Testis (tissue), 2 donors: ENCODE measurements at regions not wholly inside any gene's neighbourhood (a gene's known extent, or its start where the extent isn't known, plus 50 kb on each side); places are given as distances from the start of the nearest gene placed in this dataset.
"Not testable (repeated sequence)": the region's sequence is repeated elsewhere in the genome, so short reads cannot be mapped to it uniquely, and the experiment has no call there.

Source experiments
- DNase-seq: peaks from one replicate; pipeline ENCODE4 v3.0.0-alpha.2; 2019
- H3K27ac ChIP-seq, 2 donors: fragments of 200-600 bp; sonication (generic); one replicate each; pipeline ENCODE4 v1.5.1; 2019
- H3K27me3 ChIP-seq: fragments of 200-600 bp; sonication (generic); one replicate; pipeline ENCODE4 v1.5.1; 2019
- H3K36me3 ChIP-seq: fragments of 200-600 bp; sonication (generic); one replicate; pipeline ENCODE4 v1.5.1; 2017; ENCODE audit warnings: low read depth; ENCODE audit errors: missing control alignments
- H3K4me1 ChIP-seq: fragments of 200-600 bp; sonication (generic); one replicate; pipeline ENCODE4 v1.5.1; 2019
- H3K4me3 ChIP-seq, 2 donors: fragments of 200-600 bp; sonication (generic); one replicate each; pipeline ENCODE4 v1.5.1; 2017 to 2019
- H3K9me3 ChIP-seq: fragments of 200-600 bp; sonication (generic); one replicate; pipeline ENCODE4 v1.5.1; 2017
- POLR2A ChIP-seq: fragments of 450-650 bp; IDR thresholded peaks from one replicate; pipeline ENCODE4 v1.6.1; 2017; ENCODE audit warnings: antibody characterized with exemption, mild to moderate bottlenecking, moderate library complexity
- WGBS, 2 donors: methylation state at CpG; one replicate each; pipeline ENCODE4 v1.1.5; 2018; 5-methylcytosine and 5-hydroxymethylcytosine counted together
- intact Hi-C: fragments of 100-400 bp; cut with DNase I; formaldehyde crosslinking; loops from one replicate; pipeline ENCODE4 v1.15.1; 2023; ENCODE audit warnings: low total_unique reads
- TF ChIP-seq, protein P1 (sequence below), 3 experiments: fragments of 450-650 bp in 2 of 3; fragments of 200-600 bp in 1 of 3; sonication (generic) in 1 of 3; IDR thresholded peaks; one replicate each; pipeline ENCODE4 v1.5.1; 2016 to 2019; ENCODE audit warnings: antibody characterized with exemption in 3 of 3, mild to moderate bottlenecking in 2 of 3, moderate library complexity in 1 of 3

GRCh38 chr4:106530024-106530361 is 161.4 kb upstream of the GIMD1 start:
- Histone ChIP-seq H3K4me3 (no peak overlapping the region), H3K36me3 (no peaks in the 10 kb centered on the region), H3K27ac (no peak overlapping the region), H3K27me3 (no peaks in the 10 kb centered on the region), H3K4me1 (peaks cover 2% of the 10 kb centered on the region), H3K9me3 (no peaks in the 10 kb centered on the region)
- no peak for DNase-seq
- intact Hi-C loops, result no loop called here
- TF ChIP-seq, protein P1, sequence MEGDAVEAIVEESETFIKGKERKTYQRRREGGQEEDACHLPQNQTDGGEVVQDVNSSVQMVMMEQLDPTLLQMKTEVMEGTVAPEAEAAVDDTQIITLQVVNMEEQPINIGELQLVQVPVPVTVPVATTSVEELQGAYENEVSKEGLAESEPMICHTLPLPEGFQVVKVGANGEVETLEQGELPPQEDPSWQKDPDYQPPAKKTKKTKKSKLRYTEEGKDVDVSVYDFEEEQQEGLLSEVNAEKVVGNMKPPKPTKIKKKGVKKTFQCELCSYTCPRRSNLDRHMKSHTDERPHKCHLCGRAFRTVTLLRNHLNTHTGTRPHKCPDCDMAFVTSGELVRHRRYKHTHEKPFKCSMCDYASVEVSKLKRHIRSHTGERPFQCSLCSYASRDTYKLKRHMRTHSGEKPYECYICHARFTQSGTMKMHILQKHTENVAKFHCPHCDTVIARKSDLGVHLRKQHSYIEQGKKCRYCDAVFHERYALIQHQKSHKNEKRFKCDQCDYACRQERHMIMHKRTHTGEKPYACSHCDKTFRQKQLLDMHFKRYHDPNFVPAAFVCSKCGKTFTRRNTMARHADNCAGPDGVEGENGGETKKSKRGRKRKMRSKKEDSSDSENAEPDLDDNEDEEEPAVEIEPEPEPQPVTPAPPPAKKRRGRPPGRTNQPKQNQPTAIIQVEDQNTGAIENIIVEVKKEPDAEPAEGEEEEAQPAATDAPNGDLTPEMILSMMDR (IDR thresholded peaks at IDR 0.05), result no peak
- TF ChIP-seq POLR2A, result no peak
- 93 to 100% methylated on average over 1 of the region's 1 CpG for WGBS, 2 donors

GRCh38 chr4:106529348-106530023 is 160.9 kb upstream of the GIMD1 start:
- Histone ChIP-seq H3K4me3 (no peak overlapping the region), H3K4me1 (peaks cover 2% of the 10 kb centered on the region), H3K27me3 (no peaks in the 10 kb centered on the region), H3K9me3 (no peaks in the 10 kb centered on the region), H3K27ac (no peak overlapping the region), H3K36me3 (no peaks in the 10 kb centered on the region)
- WGBS, 2 donors, result 79 to 92% methylated on average over 2 of the region's 2 CpGs
- TF ChIP-seq POLR2A, result no peak
- intact Hi-C loops, result no loop called here
- no peak for DNase-seq

GRCh38 chr4:106527316-106527715 is 158.7 kb upstream of the GIMD1 start:
- TF ChIP-seq, protein P1 (IDR thresholded peaks at IDR 0.05), result no peak
- no peak for TF ChIP-seq POLR2A
- Histone ChIP-seq H3K27me3 (no peaks in the 10 kb centered on the region), H3K27ac (no peak overlapping the region), H3K36me3 (no peaks in the 10 kb centered on the region), H3K4me3 (no peak overlapping the region), H3K9me3 (no peaks in the 10 kb centered on the region), H3K4me1 (no peaks in the 10 kb centered on the region)
- intact Hi-C loops, result no loop called here
- 93% methylated on average over 2 of the region's 2 CpGs for WGBS, 2 donors
- DNase-seq, result no peak

DNA sequence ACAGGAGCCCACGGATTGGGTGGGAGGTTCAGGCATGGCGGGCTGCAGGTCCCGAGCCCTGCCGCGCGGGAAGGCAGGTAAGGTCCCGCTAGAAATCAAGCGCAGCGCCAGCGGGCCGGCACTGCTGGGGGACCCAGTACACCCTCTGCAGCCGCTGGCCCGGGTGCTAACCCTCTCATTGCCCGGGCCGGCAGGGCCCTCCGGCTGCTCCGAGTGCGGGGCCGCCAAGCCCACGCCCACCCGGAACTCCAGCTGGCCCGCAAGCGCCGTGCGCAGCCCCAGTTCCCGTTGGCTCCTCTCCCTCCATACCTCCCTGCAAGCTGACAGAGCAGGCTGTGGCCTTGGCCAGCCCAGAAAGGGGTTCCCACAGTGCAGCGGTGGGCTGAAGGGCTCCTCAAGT is 156.8 kb upstream of the GIMD1 start:
- intact Hi-C loops, H3K4me1 ChIP-seq, H3K27ac ChIP-seq, H3K27me3 ChIP-seq, H3K9me3 ChIP-seq, H3K36me3 ChIP-seq: not testable (repeated sequence)
- peak; percentile 23 for DNase-seq
- WGBS, 2 donors, result 56 to 80% methylated on average over 1 to 27 of the region's 27 CpGs
- peak overlapping the region; percentile 37 to 57 for H3K4me3 ChIP-seq

DNA sequence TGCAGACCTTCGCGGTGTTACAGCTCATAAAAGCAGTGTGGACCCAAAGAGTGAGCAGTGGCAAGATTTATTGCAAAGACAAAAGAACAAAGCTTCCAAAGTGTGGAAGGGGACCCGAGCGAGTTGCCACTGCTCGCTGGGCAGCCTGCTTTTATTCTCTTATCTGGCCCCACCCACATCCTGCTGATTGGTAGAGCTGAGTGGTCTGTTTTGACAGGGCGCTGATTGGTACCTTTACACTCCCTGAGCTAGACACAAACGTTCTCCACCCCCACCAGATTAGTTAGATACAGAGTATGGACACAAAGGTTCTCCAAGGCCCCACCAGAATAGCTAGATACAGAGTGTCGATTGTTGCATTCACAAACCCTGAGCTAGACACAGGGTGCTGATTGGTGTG is 156.2 kb upstream of the GIMD1 start:
- H3K9me3 ChIP-seq, H3K36me3 ChIP-seq, intact Hi-C loops, H3K27me3 ChIP-seq, H3K4me1 ChIP-seq, H3K27ac ChIP-seq: not testable (repeated sequence)
- peak overlapping the region; percentile 37 to 57 for H3K4me3 ChIP-seq
- peak; percentile 32 for DNase-seq
- WGBS, 2 donors, result 58 to 59% methylated on average over 6 to 8 of the region's 8 CpGs

DNA sequence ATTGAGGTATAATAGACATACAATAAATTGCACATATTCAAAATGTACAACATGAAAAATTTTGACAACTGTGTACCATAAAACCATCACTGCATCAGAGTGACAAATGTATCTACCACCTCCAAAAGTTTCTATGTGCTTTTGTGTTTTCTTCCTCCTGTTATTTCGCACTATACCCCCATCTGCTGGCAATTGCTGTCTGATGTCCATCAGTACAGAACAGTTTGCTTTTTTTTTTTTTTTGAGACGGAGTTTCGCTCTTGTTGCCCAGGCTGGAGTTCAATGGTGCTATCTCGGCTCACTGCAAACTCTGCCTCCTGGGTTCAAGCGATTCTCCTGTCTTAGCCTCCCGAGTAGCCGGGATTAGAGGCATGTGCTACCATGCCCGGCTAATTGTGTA is 154.3 kb upstream of the GIMD1 start:
- DNase-seq, result no peak

More for the DNA sequence above, 154.3 kb upstream of the GIMD1 start:
- H3K9me3 ChIP-seq, result no peaks in the 10 kb centered on the region
- H3K4me3 ChIP-seq, result no peak overlapping the region
- H3K27ac ChIP-seq, result no peak overlapping the region
- no peaks in the 10 kb centered on the region for H3K4me1 ChIP-seq
- H3K36me3 ChIP-seq, result no peaks in the 10 kb centered on the region
- TF ChIP-seq, protein P1 (IDR thresholded peaks at IDR 0.05), result no peak
- H3K27me3 ChIP-seq, result no peaks in the 10 kb centered on the region
- WGBS, 2 donors, result 93 to 94% methylated on average over 8 of the region's 8 CpGs
- intact Hi-C loops, result no loop called here
